NCI-H2227 (cell line): ENCODE measurements at regions not wholly inside any gene's neighbourhood (a gene's known extent, or its start where the extent isn't known, plus 50 kb on each side); places are given as distances from the start of the nearest gene placed in this dataset.
"Not testable (repeated sequence)": the region's sequence is repeated elsewhere in the genome, so short reads cannot be mapped to it uniquely, and the experiment has no call there.

Experiments
- DNase-seq: peaks from one replicate; lab custom pipeline; 2025; ENCODE audit not compliant: unreplicated experiment; lab: John Stamatoyannopoulos, UW

DNA sequence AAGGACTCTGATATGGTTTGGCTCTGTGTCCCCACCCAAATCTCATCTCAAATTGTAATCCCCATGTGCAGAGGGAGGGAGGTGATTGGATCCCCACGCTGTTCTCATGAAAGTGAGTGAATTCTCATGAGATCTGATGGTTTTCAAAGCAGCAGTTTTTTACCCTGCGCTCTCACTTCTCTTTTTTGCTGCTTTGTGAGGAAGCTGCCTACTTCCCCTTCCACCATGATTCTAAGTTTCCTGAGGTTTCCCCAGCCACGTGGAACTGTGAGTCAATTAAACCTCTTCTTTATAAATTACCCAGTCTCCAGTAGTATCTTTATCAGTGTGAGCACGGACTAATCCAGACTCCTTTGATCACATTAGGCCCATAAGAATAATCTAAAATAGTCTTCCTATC, 719.7 kb upstream of the CDH8 start:
- no peak for DNase-seq

DNA sequence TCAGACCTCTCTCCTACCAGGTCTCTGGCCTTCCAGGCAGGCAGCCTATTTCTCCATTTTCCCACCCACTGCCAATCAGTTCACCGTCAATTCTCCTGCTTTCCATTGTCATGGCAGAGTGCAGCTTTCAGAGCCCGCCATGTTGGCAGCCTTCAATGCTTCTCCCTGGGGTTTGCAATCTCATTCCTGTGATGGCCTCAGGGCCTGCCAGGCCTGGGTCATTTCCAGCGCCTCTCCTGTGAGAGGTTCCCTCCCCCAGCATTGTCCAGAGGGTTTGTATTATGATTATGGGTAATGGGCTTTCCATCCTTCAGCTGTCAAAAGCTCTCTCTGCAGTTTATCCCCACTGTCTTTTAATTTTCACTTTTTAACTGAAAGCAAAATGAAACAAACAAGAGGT, 716.6 kb upstream of the CDH8 start:
- DNase-seq: peak; percentile 78

DNA sequence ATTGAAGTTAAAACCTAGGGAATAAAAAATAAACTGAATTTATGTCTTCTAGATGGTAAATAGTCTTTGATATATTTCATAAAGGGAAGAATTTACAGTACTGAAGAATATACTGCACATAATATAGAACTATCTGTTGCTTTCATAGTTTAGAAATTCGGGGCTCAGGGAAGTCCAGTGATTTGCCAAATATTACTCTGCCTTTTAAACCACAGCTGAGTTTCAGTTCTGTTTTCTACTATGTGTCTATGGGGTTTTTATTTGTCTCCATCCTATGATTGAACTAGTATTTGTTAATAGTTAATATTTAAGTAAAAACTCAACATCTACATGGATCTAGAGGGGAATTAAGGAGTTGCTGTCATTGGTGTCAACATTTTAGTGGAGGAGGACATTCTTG, 715.0 kb upstream of the CDH8 start:
- no peak for DNase-seq

DNA sequence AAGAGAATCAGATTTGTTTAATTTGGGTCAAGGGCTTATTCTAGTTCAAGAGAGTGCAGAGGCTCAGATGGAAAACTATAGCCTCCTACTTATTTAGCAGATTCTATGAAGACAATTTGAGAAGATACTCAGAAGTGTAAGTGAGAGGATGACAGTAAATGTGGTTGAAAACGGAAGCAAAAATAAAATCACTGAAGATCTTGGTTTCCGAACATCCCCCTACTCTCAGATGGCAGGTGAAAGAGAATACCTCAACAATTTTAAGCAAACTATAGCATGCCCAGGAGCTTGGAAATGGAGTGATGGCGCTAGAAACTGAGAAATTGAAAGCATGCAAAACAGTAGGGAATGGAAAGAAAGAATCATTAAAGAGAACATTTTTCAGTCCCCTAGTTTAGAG, 705.5 kb upstream of the CDH8 start:
- no peak for DNase-seq

DNA sequence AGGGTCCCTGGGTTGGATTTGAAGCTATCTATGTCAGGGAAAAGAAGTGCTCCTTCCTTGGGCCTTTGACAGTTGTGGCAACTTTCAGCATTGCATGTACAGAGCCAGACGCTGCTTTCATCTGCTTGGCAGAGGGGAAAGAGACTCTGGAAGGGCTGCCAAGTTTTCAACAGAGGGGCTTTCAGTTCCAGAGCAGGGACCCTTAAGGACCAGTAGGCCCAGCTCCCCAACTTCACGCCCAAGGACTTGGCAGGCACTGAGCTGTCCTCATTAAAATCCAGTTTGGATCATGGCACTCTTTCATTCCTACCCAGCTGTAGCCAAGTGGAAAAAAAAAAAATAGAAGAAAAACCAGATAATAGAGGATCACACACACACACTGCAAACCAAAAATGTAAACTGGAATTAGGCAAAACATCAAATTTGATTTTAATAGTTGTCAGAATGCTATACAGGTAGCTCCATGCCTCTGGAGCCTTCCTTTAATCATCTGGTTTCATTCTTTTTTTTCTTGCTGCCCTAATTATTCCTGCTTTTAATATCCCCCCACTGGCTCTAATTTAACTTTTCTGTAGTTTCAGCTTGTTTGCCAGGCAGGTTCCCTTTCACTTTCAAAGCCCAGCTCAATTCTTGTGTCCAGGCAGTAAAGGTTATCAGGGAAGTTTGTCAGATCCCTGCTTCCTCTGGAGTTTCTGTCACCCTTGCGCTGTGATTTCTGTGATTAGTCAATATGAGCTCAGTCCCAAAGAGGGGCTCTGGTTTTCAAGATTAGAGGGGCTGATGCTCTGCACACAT, 702.6 kb upstream of the CDH8 start:
- no peak for DNase-seq

DNA sequence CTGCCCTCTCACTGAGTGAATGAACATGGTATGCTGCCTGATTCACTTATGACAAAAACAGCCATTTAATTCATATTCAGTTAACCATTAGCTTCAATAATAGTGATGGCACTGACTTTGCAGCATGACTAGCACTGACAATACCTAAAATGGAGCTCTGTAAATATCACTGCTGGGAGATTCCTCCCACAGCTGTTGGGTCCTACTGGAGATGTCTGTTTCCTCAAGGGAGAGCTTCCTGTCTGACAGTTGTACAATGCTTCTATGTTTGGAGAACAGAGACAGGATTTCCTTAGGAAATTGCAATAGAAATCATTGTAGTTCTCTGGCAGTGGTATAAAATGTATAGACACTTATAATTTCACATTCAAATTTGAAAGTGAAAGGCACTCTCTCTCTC, 695.9 kb upstream of the CDH8 start:
- DNase-seq: no peak

DNA sequence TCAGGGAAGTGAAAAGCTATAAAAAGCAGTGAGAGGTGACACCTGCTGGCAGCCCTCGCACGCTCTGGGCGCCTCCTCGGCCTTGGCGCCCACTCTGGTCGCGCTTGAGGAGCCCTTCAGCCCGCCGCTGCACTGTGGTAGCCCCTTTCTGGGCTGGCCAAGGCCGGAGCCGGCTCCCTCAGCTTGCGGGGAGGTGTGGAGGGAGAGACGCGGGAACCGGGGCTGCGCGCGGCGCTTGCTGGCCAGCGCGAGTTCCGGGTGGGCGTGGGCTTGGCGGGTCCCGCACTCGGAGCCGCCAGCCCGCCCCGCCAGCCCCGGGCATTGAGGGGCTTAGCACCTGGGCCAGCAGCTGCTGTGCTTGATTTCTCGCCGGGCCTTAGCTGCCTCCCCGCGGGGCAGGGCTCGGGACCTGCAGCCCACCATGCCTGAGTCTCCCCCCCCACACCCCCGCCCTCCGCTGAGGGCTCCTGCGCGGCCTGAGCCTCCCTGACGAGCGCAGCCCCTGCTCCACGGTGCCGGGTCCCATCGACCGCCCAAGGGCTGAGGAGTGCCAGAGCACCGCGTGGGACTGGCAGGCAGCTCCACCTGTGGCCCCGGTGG, 688.5 kb upstream of the CDH8 start:
- DNase-seq: not testable (repeated sequence)

DNA sequence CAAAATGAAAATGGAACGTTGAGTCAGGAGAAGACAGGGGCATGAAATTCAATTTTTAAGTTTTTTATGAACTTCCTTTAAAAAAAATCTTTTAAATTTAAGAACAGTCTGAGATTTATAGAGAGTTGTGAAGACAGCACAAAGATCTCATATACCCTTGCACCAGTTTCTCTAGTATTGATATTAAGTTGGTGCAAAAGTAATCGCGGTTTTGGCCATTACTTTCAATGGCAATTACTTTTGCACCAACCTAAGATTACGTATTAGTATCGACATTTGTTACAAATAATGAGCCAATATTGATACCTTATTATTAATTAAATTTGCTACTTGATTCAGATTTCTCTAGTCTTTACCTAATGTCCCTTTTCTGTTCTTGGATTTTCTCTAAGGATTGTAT, 684.4 kb upstream of the CDH8 start:
- DNase-seq: no peak

DNA sequence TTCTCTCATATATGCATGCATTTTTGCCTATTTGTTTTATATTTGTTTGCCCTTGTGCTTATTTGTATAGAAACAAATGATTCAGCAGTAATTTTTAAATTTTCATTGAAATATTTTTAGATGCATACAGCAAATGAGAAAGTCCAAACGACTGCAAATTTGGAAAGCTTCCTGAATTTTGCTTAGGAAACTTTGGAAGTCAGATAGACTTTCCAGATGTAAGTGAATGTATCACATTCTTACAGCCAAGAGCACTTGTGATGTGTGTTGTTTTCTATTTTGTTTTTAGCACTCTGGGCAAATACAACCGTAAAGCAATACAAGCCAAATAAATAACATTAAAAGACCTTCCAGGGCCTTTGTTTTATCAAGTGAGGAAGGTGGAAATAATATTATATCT, 680.8 kb upstream of the CDH8 start:
- no peak for DNase-seq

DNA sequence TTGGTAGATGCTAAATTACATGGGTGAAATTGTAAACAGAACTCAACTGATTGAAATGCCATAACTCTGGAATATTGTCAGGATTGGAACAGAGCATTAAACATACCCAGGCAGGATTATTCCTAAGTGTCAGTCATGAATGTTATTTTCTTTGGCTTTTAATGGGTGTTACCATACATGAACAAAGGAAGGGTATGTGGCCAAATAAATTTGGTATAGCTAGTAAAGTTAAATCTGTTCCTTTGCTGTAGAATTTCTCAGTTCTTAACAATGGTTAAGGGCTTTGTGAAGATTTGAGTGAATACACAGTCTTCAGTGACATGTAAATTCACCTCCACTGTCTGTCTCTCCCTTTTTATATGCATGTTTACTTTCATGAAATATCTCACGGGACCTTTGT, 679.5 kb upstream of the CDH8 start:
- DNase-seq: no peak

DNA sequence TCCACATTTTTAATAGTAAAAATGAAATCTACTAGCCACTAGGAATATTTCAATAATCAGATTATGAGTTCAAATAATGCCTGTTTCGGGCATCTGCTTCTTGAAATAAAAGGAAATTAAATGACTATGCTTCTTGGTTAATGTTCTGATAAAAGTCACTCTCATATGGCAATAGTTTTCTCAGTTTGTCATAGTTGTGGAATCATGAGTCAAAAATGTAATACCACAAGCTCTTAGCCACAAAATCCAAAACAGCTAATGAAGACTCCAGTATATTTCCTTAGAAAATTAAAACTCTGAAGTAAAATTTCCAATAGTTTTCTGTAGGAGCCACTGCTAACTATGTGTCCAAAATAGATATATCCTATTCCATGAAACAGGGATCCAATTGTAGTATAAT, 676.3 kb upstream of the CDH8 start:
- DNase-seq: no peak

DNA sequence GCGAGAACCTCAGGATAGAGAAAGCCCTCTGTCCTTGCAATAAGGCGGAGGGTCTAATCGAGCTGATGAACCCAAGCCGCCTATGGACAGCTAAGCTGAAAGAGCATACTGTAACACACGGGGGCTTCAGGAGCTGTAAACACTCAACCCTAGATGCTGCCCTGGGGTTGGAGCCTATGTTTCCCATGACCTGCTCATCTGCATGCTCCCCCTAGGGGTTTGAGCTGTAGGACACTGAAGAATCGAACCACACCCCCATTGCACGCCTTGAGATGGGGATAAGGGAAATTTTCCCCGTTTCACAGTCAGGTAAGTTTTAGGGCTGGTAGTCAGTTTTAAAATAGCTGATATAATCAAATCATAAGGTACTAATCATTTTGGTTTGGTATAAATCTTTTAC, 675.6 kb upstream of the CDH8 start:
- no peak for DNase-seq

DNA sequence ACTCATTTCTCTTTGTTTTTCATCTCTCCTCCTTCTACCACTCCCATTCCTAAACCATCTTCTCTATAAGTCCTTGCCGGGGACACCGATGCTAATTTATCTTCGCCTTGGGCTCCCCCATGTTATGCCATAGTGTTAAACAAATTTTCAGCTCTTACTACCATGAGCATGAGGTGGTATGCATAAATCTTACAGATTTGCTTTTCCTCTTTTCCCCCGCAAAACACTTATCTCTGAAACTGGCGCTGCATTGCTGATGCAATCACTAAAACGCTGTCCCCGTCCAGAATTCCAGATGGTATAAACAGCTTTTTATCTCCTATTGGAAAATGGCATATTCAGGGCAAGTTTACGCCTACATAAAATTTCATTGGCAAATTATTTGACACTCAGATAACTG, 673.6 kb upstream of the CDH8 start:
- DNase-seq: no peak

DNA sequence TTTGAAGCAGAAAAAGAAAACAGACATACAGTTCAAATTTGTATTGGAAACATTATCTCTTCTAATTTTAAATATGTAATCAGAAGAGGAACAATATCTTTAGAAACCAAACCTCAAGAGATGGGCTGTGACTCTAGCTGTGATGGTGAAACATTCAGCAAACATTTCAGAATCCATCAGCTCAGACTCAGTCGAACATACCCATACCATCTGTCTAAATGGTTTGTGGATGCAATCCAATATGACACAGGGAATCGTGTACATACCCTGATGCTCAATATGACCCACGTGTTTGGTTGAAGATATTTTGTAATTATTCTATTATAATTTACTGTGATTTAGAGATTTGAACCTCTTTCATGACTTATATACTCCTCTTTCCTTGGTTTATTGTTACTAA, 665.2 kb upstream of the CDH8 start:
- no peak for DNase-seq

DNA sequence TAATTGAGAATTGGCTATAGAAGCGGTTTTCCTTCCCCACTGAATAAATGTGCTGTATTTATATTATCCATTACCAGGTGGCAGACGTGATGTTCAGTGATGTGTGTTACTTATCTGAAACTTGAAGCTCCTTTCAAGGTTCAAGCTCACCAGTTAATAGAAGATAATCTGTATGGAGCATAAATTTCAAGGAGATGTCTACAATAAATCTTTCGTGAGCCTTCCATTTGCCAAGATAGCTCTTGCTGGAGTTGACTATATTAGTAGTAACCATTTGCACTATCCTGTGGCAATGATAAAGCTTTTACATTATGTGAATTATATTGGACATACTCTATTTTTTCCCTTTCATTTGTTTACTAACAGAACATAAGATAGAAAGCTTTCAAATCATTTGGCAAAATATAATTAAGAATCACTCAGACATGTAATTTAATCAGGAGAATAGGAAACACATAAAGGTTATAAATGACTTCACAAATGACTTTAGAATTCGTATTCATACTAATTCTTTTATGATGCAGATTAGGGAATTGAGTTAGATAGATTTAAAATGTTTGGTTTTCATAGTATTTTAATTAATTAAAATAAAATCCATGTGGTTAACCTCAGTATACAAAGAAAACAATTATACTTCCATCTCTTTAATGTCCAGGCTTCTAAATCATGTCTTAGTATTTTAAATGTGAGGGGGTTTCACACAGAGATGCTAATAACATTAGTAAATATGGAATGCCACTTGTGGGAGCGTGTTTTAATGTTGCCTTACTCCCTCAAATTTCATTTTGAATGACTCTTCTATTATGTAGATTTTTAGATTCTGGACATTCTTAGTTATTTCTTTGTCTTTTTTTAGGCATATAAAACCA, 664.4 kb upstream of the CDH8 start:
- no peak for DNase-seq

DNA sequence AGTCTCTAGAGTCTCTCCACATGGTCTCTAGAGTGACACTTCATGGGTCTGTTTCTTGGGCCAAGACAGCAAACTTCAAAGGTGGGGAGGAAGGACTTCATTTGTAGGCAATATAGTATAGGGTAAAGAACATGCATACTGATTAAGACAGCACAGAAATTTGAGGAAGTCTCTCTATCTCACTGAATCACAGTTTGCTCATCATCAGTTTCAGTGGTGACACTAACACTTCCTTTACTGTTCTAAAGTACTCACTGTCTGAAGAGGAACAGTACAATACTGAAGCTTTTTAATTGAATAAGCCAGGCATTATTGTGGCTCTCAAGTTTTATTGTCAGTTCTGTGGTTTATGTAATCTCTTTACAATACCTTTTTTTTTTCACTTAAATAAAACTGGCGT, 656.4 kb upstream of the CDH8 start:
- DNase-seq: no peak

DNA sequence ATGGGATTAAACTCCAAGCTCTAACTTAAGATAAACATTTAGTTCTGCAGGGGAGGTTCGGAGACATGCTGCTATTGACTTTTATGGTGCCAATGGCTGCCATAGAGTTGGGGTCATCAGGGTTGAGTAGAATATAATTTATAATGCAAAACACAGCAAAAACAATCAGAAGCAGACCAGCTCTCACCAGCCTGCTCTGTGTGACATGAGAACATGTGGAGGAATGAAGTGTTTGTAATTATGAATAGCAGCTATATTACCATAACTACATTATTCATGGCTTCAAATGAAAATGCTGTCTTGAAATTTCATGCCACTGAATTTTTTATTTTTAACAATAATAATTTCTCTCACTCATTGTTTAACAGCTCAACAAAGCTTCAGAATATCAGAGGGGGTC, 645.6 kb upstream of the CDH8 start:
- no peak for DNase-seq

DNA sequence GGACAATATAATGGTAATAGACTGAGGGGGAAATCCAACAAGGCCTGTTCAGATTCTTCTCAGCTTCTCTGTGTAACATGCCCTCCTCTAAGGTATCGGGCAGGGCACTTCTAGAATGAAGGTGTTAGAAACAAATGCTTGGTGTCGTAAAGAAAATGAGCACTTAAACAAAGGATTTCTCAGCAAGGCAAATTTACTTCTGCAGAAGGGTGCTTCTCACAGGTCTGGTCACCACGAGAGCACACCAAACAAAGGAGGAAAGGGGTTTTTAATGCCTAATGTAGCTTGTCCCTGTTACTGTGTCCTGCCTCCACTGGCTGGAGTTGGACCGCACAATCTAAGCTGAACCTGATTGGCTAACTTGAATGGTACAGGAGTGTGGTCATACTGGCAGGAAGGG, 642.6 kb upstream of the CDH8 start:
- no peak for DNase-seq

DNA sequence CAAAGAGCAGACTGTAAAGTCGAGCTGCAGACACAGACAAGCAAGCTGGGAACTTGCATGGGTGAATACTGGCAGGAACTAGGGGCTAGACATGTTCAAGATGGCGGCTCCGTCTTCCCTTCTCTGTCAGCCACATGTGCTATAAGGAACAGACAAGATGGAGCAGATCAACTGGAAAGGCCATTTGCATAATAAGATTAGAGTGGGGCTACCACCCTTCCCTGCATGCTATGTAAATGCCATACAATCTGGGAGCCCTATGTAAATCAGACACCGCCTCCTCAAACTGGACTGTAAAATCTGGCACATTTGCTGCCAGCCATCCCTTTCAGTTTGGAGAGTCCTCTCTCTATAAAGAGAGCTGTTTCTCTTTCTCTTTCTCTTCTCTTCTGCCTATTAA, 640.1 kb upstream of the CDH8 start:
- DNase-seq: no peak

DNA sequence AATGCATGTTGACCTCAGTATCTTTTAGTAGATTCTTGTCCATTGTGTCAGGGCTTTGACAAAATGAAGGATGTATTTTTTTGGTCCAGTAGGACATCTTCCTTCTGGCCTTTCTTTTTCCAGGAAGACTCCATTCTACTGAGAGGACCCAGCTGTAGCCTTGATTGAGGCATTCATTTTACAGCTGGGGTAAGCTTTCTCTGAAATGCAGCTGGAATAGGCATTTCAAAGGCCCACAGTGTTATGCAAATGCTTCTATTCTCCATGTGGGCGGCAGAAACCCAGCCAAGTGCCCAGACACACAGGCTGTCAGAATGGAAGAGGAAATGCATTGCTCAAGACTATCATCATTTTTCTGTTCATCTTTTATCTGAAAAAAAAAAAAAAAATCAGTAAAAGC, 629.0 kb upstream of the CDH8 start:
- DNase-seq: peak; percentile 72

DNA sequence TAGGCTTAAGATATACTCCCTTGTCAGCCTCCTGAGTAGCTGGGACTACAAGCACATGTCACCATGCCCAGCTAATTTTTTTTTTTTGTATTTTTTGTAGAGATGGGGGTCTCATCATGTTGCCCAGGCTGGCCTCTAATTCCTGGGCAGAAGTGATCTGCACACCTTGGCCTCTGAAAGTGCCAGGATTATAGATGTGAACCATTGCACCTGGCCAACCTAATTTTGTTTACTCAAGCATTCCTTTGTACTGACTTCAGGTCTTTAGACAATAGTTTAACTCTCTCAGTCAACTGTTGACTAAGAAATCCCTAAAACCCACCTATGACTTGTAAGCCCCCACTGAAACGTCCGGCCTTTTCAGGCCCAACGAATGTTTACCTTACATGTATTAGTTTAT, 628.3 kb upstream of the CDH8 start:
- no peak for DNase-seq

DNA sequence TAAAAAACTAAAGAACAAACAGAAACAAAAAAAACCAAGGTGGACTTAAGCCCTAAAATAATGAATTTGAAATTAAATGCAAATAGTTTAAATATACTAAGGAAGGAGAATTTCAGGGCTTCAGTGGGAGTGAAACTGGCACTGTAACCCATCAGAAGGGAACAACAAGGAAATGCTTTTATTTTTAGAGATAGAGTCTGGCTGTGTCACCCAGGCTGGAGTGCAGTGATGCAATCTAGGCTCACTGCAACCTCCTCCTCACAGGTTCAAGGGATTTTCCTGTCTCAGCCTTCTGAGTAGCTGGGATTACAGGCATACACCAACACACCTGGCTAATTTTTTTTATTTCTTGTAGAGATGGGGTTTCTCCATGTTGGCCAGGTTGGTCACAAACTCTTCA, 625.2 kb upstream of the CDH8 start:
- DNase-seq: no peak
